ENCODE measurements at regions not wholly inside any gene's neighbourhood (a gene's known extent, or its start where the extent isn't known, plus 50 kb on each side); places are given as distances from the start of the nearest gene placed in this dataset.
"Not testable (repeated sequence)": the region's sequence is repeated elsewhere in the genome, so short reads cannot be mapped to it uniquely, and the experiment has no call there.

DNA sequence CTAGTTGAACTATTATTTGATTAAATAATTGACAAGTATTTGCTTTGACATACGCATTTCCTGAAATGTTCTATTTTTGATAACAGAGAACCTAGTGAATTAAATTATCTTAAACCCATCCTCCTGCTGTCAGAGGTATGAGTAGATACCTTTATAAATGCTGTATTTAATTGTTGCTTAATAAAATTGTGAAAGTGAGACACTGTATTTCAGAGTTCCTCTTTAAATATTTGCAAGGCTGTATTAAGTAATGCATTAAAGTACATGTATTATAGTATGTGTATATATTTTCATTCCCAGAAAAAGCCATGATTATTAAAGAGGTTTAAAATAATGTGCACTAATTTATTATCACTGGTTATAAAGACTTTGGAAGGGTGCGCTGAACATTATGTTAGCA is 483.8 kb downstream of the TFAP2B start:
- DNase-seq: no peak

DNA sequence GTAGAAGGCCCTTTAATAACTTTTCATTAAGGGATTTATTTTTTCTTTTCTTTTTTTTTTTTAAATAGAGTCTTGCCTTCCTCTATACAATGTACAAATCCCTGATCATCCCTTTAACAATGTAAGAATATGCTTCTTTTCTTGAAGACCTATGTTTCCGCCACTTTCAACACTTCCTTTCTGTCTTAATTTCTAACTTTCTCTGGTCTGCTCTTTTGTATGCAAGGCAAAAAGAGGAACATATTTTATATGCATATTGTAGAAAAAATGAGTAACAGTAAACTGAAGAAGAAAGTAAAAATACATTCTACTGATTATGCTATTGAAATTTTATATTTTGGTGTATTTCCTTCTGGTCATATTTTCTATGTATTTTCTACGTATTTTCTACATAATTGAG is 484.7 kb downstream of the TFAP2B start:
- DNase-seq: no peak

DNA sequence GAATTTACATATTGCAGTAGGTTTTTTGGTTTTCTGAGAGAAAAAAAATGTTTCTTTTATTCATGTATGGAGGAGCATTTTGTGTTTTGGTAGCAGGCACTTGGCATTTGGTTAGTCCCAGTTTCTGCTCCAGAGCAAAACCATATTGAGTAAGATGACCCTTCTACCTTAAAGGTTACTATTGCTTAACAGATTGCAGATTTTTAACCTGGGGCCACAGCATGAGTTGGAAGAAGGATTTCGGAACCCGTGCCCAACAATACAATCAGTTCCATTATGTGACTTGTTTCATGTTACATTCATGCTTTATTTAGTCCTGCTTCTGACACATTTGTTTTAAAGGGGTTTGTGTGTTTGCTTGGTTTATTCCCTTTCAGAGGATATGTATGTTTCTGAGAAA is 496.3 kb downstream of the TFAP2B start:
- no peak for DNase-seq

- DNase-seq: no peak
These were observed 500.0 kb downstream of the TFAP2B start for GRCh38 chr6:51318674-51319073.

DNA sequence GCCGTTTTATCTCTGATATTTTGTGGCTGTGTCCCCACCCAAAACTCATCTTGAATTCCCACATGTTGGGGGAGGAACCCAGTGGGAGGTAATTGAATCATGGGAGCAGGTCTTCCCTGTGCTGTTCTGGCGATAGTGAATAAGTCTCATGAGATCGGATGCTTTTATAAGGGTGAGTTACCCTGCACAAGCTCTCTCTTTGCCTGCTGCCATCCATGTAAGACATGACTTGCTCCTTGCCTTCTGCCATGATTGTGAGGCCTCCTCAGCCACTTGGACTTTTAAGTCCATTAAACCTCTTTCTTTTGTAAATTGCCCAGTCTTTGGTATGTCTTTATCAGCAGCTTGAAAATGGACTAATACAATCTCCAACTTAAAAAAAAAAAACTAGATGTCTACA is 502.8 kb downstream of the TFAP2B start:
- not testable (repeated sequence) for DNase-seq

GRCh38 chr6:51322505-51322904 is 503.8 kb downstream of the TFAP2B start:
- no peak for DNase-seq

DNA sequence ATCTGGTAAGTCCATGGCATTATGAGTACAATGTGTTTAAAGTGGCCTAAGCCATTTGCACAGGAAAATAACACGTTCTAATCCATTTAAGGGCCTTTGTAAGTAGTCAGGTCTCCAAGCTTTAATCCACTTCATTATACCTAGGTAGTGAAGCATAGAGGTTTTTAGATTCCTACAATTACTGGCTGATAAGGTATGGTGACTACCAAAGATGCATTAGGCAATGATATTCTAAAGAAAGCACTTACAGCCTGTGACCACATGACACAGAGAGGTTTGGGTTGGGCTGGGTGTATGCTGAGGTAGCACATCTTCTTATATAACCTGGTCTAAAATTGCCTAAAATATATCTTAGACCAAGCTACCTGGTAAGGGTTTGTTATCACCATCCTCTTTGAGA is 504.4 kb downstream of the TFAP2B start:
- DNase-seq: no peak

DNA sequence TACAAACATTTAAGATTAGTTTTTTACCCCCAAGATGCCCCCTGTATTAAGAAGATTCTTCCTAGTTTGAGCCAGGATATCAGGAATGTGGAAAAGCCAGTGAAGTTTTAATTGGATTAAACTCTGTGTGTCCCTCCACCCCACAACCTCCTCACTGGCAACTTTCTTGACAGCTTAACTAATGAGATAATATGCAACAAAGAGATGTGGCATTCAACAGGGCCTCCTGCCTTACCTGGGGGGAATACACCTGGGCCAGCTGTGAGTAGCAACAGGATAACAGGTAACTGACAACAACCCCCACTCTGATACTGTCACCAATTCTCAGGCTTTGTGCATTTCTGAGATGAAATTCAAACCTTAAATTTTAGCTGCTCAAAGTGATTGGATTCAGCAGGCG is 512.3 kb downstream of the TFAP2B start:
- no peak for DNase-seq

DNA sequence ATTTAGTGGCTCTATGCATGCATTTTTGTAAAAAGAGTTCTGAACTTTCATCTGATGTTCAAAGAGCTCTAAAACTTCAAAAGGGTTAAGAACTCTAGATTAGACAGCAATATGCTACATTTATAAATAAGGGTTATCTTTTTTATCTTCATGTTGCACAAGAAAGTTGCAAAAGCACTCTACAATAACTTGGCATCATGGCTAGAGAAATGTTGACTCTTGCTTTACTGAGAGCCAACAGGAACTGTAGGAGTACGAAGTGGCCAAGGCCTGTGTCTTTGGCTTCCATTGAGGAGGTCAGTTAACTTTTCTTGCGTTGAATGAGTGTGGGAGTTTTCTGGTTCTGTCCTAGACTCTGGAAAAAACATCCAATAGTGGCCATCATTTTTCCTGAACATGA is 516.9 kb downstream of the TFAP2B start:
- DNase-seq: no peak

GRCh38 chr6:51336185-51336584 is 517.5 kb downstream of the TFAP2B start:
- DNase-seq: no peak

- no peak for DNase-seq
These were observed 518.6 kb downstream of the TFAP2B start for GRCh38 chr6:51337277-51337676.

GRCh38 chr6:51339108-51339507 is 520.4 kb downstream of the TFAP2B start:
- no peak for DNase-seq

DNA sequence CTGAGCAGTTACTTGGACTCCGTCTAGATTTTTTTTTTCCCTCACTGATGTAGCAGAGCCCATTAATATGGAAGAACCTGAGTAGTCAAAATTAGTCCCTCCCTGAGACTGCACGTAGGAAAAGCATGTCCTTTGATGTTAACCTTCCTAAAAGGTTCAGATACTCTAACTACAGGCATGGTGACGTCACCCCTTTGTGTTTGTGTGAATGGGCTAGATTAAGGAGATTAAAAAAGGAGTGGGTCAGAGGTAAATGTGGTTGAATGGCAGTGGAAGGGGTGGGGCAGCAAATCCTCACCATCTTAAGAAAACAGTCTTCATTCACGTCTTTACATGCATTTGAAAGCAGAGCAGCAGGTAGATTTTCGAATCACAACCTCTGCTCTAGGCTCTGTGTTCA is 521.1 kb downstream of the TFAP2B start:
- no peak for DNase-seq

DNA sequence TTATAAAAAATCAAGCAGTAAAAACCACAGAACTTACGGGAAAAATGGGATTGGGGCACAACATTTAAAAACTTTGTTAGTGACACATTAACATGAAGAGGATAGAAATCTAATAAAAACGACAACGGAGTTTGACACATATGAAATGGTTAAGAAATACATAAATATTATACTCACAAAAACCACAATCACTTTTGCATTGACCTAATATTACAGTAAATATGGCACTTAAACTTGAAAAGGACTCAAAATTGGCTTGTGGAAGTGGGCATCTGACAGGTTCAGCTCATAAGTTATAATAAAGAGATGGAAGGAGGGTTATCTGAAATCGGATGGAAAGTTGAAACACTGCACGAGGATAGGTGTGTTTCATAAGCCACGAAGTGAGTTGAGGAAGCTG is 523.7 kb downstream of the TFAP2B start:
- DNase-seq: no peak

- DNase-seq: no peak
These were observed 531.2 kb downstream of the TFAP2B start for GRCh38 chr6:51349857-51350256.

DNA sequence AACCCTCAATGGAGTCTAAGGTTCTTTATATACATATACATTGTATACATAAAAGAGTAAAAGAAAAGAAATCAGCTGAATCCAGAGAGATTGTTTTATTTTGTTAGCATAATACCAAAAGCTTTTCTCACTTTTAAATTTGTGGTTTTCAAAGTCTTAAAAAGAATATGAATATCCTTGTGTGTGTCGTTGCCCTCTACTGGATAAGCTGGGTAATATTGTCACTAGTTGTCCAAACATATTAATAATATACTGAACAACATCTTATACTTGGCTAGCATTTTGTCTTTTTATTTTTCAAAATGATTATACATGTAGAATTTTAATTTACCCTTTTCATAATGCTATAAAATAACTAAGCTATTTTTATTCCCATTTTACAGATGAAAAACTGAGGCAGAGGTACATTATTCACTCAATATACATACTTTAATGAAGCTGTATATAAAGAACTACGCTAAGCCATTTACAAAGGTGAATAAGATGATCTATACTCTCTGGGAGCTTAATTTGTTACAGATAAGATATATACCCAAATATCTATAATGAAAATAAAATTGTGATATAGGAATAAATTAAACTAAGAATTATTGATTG is 531.7 kb downstream of the TFAP2B start:
- no peak for DNase-seq

GRCh38 chr6:51352506-51353029 is 533.9 kb downstream of the TFAP2B start:
- no peak for DNase-seq

DNA sequence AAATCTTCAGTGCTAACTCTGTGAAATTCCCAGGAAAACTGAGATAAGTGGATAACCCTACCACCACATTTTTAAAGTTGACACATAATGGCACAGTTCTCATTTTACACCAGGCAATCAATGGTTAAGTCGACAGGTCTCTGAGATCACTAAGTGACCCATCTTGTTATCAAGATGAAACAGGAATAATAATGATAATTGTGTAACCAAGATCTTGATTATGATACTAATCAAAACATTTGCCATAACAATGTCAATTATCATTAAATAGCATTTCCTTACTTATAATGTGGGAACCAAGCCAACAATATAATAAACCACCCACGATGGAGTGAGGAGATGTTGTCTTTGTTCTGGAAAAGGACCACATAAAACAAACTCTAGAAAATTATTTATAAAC is 541.6 kb downstream of the TFAP2B start:
- no peak for DNase-seq

- no peak for DNase-seq
These were observed 546.9 kb downstream of the TFAP2B start for GRCh38 chr6:51365566-51365965.

DNA sequence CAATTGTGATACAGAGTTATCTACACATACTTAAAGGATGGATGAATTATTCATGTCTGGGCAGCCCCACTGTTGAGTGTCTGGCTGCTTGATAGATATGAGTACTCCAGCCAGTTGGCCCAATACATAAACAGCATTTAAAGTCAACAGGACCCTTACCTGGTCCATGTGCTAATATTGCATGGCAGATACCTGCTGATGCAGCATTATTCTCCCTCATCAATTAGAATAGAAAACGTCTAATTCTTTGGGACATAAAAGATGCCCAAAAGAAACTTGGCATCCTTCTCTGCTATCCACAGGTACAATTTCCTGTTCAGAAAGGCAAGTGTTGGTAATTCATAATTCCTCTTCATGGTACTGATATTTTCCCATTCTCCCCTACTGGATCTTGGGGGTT is 550.8 kb downstream of the TFAP2B start:
- DNase-seq: no peak

GRCh38 chr6:51382847-51383246 is 564.2 kb downstream of the TFAP2B start:
- peak in 1 of 2 donors; percentile 13 for DNase-seq

GRCh38 chr6:51384736-51385135 is 566.1 kb downstream of the TFAP2B start:
- DNase-seq: no peak

DNA sequence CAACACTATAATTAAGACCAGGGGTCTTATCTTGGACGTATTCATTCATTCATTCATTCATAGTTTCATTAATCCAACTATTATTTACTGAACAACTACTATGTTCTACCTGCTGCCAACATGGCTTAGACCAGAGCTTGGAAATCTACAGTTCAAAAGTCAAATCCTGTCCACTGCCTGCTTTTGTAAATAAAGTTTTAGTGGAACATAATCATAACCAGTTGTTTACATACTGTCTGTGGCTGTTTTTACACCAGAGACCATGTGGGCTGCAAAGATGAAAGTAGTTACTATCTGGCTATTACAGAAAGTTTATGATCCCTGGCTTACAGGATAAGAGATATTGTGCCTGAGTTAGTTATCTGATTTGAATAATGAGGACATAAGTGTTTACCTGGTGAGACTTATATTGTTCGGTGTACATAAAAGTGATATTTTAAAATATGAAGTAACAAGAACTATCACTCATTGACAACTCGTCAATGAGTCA is 567.7 kb downstream of the TFAP2B start:
- no peak for DNase-seq

GRCh38 chr6:51387907-51388306 is 569.2 kb downstream of the TFAP2B start:
- no peak for DNase-seq

Measured in right lung (tissue), 2 donors.